GM23338 (cell line): ENCODE measurements at regions not wholly inside any gene's neighbourhood (a gene's known extent, or its start where the extent isn't known, plus 50 kb on each side); places are given as distances from the start of the nearest gene placed in this dataset.

Experiments
- CREB1 ChIP-seq: fragments of 250-450 bp; sonication (Bioruptor Pico); IDR thresholded peaks from 2 replicates; pipeline ENCODE4 v1.5.0; 2020; ENCODE audit warnings: low read depth, mild to moderate bottlenecking, moderate library complexity
- CTCF ChIP-seq, 2 experiments: fragments of 200-600 bp in 1 of 2; sonication (generic) in 1 of 2; conservative IDR thresholded peaks; 2 replicates each; pipeline versions ENCODE4 v1.5.1 to v1.6.1; 2016 to 2017; ENCODE audit warnings: antibody characterized with exemption in 2 of 2, low read depth in 2 of 2, mild to moderate bottlenecking in 2 of 2, moderate library complexity in 1 of 2
- ETS1 ChIP-seq: IDR thresholded peaks from 2 replicates; pipeline ENCODE4 v1.6.1; 2016; ENCODE audit warnings: antibody characterized with exemption
- EZH2 ChIP-seq: fragments of 200-600 bp; sonication (generic); IDR thresholded peaks from one replicate; pipeline ENCODE4 v1.8.0; 2017; ENCODE audit warnings: antibody characterized with exemption, mild to moderate bottlenecking, low read depth; ENCODE audit not compliant: unreplicated experiment
- EZH2phosphoT487 ChIP-seq: fragments of 200-600 bp; sonication (generic); IDR thresholded peaks from one replicate; pipeline ENCODE4 v1.8.1; 2018; ENCODE audit warnings: antibody characterized with exemption; ENCODE audit not compliant: unreplicated experiment
- JUNB ChIP-seq: IDR thresholded peaks from one replicate; pipeline ENCODE4 v1.6.1; 2016; ENCODE audit warnings: antibody characterized with exemption; ENCODE audit not compliant: unreplicated experiment
- NANOG ChIP-seq: IDR thresholded peaks from 2 replicates; pipeline ENCODE4 v1.6.1; 2016; ENCODE audit warnings: antibody characterized with exemption, borderline replicate concordance
- POLR2AphosphoS5 ChIP-seq: IDR thresholded peaks from 2 replicates; pipeline ENCODE4 v1.6.1; 2016; ENCODE audit warnings: antibody characterized with exemption, low read depth
- REST ChIP-seq: IDR thresholded peaks from one replicate; pipeline ENCODE4 v1.6.1; 2018; ENCODE audit warnings: antibody characterized with exemption; ENCODE audit not compliant: unreplicated experiment
- STAT1 ChIP-seq: IDR thresholded peaks from one replicate; pipeline ENCODE4 v1.6.1; 2016; ENCODE audit warnings: antibody characterized with exemption; ENCODE audit not compliant: unreplicated experiment
- ZNF114 ChIP-seq: fragments of 250-450 bp; sonication (Bioruptor Pico); IDR thresholded peaks from 2 replicates; pipeline ENCODE4 v1.5.0; 2020; ENCODE audit warnings: mild to moderate bottlenecking, moderate library complexity
- ZNF331 ChIP-seq: fragments of 250-450 bp; sonication (Bioruptor Pico); IDR thresholded peaks from 2 replicates; pipeline ENCODE4 v1.5.0; 2020; ENCODE audit warnings: low read depth, mild to moderate bottlenecking, moderate library complexity

GRCh38 chr4:36492041-36492440 lies 210.6 kb downstream of the DTHD1 start:
- TF ChIP-seq CTCF (conservative IDR thresholded peaks at IDR 0.05; ENCODE audit: low read depth in 2 of 2) (no peak), STAT1 (no peak), EZH2 (no peak), REST (no peak), POLR2AphosphoS5 (no peak), ETS1 (no peak), EZH2phosphoT487 (no peak), ZNF114 (no peak), ZNF331 (CRISPR knock-in tag) (no peak), JUNB (no peak), CREB1 (CRISPR knock-in tag) (no peak), NANOG (no peak)
